AG04450 (cell line): ENCODE measurements at regions not wholly inside any gene's neighbourhood (a gene's known extent, or its start where the extent isn't known, plus 50 kb on each side); places are given as distances from the start of the nearest gene placed in this dataset.
"Not testable (repeated sequence)": the region's sequence is repeated elsewhere in the genome, so short reads cannot be mapped to it uniquely, and the experiment has no call there.

Experiments used
- CTCF ChIA-PET: fragments of 300-600, 350-600 bp; formaldehyde crosslinking; extraction: SDS; loops from one replicate; lab custom pipeline; 2022; ENCODE audit warnings: antibody characterized with exemption, inconsistent platforms; lab: Charles Lee
- POLR2A ChIA-PET: fragments of 350-600 bp; formaldehyde crosslinking; extraction: SDS; loops from one replicate; lab custom pipeline; 2021; ENCODE audit warnings: antibody characterized with exemption, inconsistent platforms; lab: Yijun Ruan, JAX
- DNase-seq: peaks from one replicate; pipeline ENCODE4 v3.0.0-alpha.2; 2011; ENCODE audit warnings: low read depth, low spot score
- H3K27ac ChIP-seq: one replicate; pipeline ENCODE4 v1.5.1; 2012; ENCODE audit warnings: low read depth, low read length, control low read depth
- H3K27me3 ChIP-seq: one replicate; pipeline ENCODE4 v1.6.0; 2012; ENCODE audit warnings: low read length; ENCODE audit not compliant: control insufficient read depth, insufficient read depth
- H3K4me3 ChIP-seq: 2 replicates; pipeline ENCODE4 v1.5.1; 2011; ENCODE audit warnings: mild to moderate bottlenecking, low read depth, low read length, control low read depth
- H3K9me3 ChIP-seq: 2 replicates; pipeline ENCODE4 v1.5.1; 2012; ENCODE audit warnings: low read length; ENCODE audit not compliant: control insufficient read depth, insufficient read depth
- TF ChIP-seq, protein P1 (sequence below): IDR thresholded peaks from 2 replicates; pipeline ENCODE4 v1.5.1; 2011; ENCODE audit warnings: low read depth, low read length, control low read depth, inconsistent platforms

DNA sequence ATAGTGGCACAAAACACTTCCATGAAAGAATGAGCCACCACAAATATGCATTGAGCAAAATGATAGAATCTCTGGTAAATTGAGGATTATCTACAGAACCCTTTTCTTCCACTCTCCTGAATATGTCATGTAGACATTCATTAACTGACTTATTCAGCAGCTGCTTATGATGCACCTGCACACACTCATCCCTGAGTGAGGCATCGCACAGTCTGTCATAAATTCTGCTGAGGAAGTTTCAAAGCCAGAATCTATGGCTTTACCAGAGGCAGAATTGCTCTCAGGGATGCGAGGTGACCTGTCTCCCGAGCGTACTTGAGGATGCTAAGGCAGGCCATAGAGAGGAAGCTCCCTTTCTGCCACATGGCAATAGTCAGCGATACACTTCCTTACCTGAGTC is 1090.2 kb downstream of the UQCRFS1 start:
- TF ChIP-seq, protein P1, sequence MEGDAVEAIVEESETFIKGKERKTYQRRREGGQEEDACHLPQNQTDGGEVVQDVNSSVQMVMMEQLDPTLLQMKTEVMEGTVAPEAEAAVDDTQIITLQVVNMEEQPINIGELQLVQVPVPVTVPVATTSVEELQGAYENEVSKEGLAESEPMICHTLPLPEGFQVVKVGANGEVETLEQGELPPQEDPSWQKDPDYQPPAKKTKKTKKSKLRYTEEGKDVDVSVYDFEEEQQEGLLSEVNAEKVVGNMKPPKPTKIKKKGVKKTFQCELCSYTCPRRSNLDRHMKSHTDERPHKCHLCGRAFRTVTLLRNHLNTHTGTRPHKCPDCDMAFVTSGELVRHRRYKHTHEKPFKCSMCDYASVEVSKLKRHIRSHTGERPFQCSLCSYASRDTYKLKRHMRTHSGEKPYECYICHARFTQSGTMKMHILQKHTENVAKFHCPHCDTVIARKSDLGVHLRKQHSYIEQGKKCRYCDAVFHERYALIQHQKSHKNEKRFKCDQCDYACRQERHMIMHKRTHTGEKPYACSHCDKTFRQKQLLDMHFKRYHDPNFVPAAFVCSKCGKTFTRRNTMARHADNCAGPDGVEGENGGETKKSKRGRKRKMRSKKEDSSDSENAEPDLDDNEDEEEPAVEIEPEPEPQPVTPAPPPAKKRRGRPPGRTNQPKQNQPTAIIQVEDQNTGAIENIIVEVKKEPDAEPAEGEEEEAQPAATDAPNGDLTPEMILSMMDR: no peak
- POLR2A ChIA-PET: no interaction called here
- Histone ChIP-seq H3K9me3 (peaks cover 23% of the 10 kb centered on the region), H3K27me3 (no peaks in the 10 kb centered on the region), H3K27ac (no peak overlapping the region), H3K4me3 (no peak overlapping the region)
- no peak for DNase-seq
- CTCF ChIA-PET: no interaction called here

GRCh38 chr19:28118235-28118634 is 1094.7 kb downstream of the UQCRFS1 start:
- ChIA-PET POLR2A (no interaction called here), CTCF (no interaction called here)
- Histone ChIP-seq H3K9me3 (peaks cover 19% of the 10 kb centered on the region), H3K27ac (no peak overlapping the region), H3K4me3 (no peak overlapping the region), H3K27me3 (no peaks in the 10 kb centered on the region)
- DNase-seq: no peak
- TF ChIP-seq, protein P1: no peak

DNA sequence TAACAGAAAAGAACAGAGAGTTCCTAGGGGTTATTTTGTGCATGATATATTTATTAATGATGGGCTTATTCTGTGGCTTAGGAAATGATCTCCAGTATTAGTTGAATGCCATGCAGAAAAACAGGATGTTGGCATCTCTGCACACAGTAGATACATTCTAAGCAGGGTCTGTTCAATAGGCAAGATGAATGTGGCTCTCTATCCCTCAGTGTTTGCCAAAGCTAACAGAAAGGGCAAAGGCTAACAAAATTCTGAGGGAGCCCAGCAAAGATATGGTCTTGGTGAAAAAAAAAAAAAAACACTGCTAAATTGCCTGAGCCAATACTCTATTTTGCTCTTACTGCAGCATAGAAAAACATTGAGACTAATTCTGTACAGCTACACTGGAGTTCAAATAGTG is 1095.8 kb downstream of the UQCRFS1 start:
- Histone ChIP-seq H3K27me3 (no peaks in the 10 kb centered on the region), H3K4me3 (no peak overlapping the region), H3K27ac (no peak overlapping the region), H3K9me3 (peaks cover 14% of the 10 kb centered on the region)
- DNase-seq: no peak
- CTCF ChIA-PET: no interaction called here
- TF ChIP-seq, protein P1: no peak
- POLR2A ChIA-PET: no interaction called here

DNA sequence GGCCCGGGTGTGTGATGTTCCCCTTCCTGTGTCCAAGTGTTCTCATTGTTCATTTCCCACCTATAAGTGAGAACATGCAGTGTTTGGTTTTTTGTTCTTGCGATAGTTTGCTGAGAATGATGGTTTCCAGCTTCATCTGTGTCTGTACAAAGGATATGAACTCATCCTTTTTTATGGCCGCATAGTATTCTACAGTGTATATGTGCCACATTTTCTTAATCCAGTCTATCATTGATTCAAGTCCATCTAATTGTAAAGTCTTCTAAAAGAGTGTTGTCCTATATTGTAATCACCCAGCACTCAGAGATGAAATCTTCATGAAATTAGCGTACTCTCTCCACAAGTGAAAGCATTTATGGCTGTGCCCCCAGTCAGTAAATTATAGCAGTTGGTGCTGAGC is 1096.6 kb downstream of the UQCRFS1 start:
- H3K9me3 ChIP-seq, POLR2A ChIA-PET, H3K27ac ChIP-seq, H3K4me3 ChIP-seq, H3K27me3 ChIP-seq, DNase-seq, CTCF ChIA-PET: not testable (repeated sequence)

- Histone ChIP-seq H3K9me3 (peaks cover 21% of the 10 kb centered on the region; the same call in 1 of the 2 replicates), H3K4me3 (no peak overlapping the region), H3K27me3 (no peaks in the 10 kb centered on the region), H3K27ac (no peak overlapping the region)
- POLR2A ChIA-PET: no interaction called here
- TF ChIP-seq, protein P1: no peak
- CTCF ChIA-PET: no interaction called here
- DNase-seq: no peak
Measured at GRCh38 chr19:28103921-28104320, 1109.0 kb downstream of the UQCRFS1 start.

GRCh38 chr19:28084659-28085157 is 1128.2 kb downstream of the UQCRFS1 start:
- DNase-seq, H3K9me3 ChIP-seq, CTCF ChIA-PET, H3K4me3 ChIP-seq, POLR2A ChIA-PET, H3K27me3 ChIP-seq, H3K27ac ChIP-seq: not testable (repeated sequence)
